GM03348 (cell line): ENCODE measurements at regions not wholly inside any gene's neighbourhood (a gene's known extent, or its start where the extent isn't known, plus 50 kb on each side); places are given as distances from the start of the nearest gene placed in this dataset.

Experiments
- DNase-seq: peaks from one replicate; pipeline ENCODE4 v3.0.0; 2012; ENCODE audit warnings: low spot score

DNA sequence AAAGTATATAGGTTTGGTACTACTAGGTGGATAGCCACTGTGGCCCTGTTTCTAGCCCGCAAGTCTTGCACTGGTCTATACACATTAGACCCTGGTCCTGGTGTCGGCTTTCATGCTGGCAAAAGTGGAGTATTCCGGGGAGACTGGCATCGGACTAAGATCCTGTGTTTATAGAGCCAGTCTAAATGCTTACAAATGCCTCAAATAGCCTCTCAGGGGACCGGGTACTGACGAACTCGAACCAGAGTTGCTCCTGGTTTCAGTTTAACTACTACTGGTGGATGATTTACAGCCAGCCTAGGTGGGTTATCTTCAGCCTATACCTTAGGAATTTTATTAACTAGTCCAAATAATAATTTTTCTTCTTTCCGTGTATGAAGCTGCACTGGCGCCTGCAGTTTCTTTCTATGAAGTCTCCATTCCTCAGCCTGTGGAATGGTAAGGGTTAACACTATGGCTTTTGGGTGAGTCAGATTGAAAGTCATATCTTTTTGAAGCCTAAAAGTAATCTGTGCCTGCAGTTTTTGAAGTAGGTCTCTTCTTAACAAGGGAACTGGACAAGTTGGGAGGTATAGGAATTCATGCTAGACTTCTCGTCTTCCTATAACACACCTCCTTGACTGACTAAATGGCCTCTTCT, 51.3 kb downstream of the OR10H4 start:
- no peak for DNase-seq

DNA sequence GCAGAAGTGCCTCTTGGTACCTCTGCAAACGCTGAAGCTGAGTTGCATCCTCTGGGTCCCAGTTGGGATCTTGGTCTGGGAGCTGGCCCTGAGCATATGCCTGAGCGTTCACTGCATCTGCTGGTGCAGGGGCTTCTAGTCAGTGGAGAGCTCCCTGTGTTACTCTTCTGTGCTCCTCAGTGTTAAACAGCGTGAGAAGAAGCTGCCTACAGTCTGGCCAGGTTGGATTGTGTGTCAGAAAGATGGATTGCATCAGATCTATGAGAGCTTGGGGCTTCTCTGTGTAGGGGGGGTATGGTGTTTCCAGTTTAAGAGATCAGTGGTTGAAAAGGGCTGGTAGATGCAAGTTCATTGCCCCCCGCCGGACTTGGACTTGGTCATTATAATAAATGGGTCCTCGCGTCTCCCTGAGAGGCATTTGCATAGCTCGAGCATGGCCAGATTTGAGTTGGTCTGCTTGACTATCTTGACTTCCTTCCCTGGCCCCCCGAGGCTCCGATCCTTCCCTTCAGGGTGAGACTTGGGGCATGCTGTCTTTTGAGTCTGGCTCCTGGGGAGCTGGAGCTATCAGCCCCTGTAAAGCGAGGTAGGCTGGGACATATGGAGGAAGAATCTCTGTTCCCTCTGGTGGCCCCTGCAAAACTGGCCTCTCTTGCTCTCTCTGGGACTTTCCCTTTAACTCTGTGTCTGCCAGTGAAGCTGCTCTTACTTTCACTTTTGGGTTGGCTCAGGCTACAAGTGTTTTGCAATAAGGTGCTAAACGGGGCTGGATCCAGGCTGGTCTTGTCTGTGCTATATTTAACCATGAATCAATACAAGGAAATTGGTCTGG, 52.9 kb downstream of the OR10H4 start:
- peak; percentile 53 for DNase-seq

DNA sequence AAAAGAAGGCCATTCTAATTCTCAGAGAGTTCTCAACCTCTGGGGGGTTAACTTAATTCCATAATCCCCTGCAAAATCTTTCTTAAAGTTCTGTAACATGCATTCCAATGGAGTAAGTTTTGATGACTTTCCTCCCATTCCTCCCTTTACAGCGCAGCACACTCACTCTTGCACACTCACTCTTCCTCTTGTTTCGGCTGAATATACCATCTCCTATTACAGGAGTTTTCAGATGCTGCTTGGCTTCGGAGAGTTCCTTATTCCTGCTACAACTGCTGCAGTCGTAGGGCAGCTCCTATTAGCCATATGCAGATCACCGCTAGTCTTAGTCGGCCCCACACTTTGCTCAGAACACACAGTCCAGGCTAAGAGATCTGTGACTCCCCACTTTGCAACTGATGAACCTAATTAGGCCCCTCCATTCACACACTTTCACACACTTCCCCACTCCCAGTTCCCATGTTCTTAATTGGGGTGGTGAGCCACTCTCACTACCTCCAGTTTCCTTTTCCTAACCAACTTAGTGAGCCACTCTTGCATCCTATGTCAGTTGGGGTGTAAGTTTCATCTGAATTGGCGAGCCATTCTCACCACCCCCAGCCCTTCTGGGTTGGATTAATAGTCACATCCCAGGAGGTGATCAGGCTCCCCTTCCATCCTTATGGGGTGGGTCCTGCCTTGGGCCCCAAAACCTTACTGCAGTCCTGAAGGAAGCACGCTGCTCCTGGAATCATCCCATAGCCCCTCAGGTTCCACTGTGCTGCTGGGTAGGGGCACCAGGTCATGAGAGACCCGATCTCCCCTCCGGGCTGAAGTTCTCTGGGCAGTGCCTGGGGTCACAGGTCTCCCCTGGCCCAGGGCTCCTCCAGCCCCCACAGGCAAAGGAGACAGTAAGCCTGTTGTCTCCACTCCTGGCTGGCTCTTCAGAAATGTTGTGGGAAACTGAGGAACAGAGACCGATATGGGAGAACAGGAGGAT, 53.9 kb downstream of the OR10H4 start:
- no peak for DNase-seq

DNA sequence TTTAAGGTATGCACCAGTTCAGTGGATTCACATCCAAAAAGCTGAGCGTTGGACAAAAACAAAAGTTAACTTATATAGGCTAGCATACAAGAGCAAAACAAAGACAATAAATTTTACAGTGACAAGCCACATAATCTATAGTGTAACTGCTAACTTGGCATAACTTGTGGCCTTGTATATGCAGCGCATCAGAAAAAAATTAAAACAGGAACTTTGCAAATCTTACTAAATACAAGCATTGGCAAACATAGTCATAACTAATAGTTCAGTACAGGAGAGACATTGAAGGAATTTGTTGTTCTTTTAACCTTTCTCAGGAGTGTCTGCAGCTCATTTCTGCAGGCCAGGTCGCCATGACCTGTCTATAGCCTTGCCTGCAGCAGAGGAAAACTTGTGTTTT, 54.6 kb downstream of the OR10H4 start:
- no peak for DNase-seq

DNA sequence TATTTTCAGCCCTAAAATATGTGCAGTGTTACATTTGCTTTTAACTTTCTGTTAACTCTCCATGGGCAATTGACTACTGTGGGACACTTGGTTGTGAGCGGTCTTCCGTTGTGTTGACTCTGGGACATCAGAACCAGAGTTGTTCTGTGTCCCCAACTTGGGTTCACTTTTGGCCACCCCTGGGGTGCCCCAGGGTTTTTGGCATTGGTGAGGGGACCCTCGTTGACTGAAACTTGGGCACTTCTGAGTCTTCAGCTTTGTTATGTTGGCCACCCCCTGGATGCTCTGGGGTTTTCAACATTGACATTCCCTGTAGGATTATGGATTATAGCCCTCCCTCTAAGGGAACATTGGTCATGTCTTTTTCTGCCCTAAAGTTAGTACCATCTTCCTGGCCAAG, 57.1 kb downstream of the OR10H4 start:
- DNase-seq = no peak

DNA sequence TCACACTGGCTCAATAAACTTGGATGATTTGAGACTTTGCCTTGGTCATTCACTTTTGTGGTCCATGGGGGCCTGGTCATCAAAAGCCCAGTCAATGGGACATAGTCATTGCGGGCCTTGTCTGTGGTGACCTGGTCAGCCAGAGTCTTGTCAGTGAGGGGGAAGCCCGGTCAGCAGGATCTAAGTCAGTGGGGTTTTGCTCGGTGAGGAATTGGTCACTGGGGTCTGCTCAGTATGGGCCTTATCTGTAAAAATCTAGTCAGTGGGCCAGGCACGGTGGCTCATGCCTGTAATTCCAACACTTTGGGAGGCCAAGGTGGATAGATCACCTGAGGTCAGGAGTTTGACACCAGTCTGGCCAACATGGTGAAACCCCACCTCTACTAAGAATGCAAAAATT, 63.7 kb upstream of the TPM4 start:
- DNase-seq = no peak

DNA sequence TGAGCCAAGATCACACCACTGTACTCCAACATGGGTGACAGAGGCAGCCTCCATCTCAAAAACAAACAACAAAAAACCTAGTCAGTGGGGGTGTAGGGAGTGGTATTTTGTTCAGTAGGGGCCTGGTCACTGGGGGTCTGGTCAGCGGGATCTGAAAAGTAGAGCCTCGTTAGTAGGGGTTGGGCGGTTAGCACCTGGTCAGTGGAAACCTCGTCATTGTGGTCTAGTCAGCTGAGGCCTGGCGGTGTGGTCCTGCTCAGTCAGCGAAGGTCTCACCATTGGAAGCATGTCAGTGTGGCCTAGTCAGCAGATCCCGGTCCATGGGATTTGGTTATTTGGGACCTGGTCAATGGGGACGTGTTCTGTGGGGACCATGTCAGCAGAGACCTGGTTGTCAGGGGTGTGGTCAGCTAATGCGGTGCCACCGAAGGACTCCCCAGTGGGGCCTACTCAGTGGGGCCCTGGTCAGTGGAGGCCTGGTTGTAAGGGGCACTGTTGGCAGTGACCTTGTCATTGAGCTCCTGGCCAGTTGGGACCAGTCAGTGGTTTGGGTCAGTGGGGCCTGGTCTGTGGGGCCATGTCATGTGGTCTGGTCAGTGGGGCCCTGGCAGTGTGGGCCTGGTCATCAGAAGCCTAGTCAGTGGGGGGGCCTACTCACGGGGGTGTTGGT, 63.0 kb upstream of the TPM4 start:
- DNase-seq = no peak

DNA sequence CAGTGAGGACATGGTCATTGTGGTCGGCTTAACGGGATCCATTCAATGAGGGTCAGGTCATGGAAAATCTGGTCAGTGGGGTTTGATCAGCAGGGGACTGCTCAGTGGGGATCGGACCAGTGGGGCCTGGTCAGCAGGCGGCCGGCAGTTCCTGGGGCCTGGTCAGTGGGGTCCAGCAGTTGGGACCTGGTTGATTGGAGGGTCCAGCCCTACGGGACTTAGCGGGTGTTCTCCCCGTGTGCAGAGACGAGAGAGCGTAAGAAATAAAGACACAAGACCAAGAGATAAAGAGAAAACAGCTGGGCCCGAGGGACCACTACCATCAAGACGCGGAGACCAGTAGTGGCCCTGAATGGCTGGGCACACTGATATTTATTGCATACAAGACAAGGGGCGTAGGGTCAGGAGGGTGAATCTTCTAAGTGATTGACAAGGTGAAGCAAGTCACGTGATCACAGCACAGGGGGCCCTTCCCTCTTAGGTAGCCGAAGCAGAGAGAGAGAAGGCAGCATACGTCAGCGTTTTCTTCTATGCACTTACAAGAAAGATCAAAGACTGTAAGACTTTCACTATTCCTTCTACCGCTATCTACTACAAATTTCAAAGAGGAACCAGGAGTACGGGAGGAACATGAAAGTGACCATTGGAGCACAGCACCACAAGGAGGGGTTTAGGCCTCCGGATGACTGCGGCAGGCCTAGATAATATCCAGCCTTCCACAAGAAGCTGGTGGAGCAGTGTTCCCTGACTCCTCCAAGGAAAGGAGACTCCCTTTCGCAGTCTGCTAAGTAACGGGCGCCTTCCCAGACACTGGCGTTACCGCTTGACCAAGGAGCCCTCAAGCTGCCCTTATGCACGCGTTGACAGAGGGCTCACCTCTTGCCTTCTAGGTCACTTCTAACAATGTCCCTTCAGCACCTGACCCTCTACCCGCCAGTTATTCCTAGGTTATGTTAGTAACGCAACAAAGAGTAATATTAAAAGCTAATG, 62.1 kb upstream of the TPM4 start:
- no peak for DNase-seq

DNA sequence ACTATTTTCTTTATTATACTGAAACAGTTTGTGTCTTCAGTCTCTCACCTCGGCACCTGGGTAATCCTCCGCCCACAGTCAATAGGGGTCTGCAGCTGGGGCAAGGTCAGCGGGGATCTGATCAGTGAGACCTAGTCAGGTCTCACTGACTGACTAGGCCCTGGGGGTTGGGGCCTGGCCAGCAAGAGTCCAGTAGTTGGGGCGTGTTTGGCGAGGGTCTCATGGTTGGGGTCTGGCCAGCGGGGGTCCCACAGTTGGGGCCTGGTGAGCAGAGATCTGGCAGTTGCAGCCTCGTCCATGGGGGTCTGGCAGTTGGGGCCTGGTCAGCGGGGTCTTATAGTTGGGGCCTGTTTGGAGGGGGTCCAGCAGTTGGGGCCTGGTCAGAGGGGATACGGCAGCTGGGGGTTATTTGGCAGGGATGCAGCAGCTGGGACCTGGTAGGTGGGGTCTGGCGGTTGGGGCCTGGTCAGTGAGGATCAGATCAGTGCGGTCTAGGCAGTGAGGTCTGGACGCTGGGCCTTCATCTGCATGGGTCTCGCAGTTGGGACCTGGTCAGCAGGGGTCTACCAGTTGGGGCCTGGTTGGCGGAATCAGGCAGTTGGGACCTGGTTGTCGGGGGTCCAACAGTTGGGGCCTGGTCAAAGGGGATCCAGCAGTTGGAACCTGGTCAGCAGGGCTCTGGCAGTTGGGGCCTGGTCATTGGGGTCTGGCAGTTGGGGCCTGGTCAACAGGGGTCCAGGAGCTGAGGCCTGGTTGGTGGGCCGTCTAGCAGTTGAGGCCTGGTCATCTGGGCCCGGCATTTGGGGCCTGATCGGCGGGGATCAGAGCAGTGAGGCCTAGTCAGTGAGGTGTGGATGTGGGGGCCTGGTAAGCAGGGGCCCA, 61.1 kb upstream of the TPM4 start:
- DNase-seq = no peak

DNA sequence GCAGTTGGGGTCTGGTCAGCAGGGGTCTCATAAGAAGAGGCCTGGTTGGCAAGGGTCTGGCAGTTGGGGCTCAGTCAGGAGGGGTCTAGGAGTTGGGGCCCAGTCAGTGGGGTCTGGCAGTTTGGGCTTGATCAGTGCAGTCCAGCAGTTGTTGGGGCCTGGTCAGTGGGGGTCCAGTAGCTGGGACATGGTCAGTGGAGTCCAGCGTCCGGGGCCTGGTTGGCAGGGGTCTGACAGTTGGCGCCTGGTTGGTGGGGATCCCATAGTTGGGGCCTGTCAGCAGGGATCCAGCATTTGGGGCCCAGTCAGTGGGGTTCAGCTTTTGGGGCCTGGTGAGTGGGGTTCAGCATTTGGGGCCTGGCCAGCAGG, 60.5 kb upstream of the TPM4 start:
- DNase-seq = no peak

DNA sequence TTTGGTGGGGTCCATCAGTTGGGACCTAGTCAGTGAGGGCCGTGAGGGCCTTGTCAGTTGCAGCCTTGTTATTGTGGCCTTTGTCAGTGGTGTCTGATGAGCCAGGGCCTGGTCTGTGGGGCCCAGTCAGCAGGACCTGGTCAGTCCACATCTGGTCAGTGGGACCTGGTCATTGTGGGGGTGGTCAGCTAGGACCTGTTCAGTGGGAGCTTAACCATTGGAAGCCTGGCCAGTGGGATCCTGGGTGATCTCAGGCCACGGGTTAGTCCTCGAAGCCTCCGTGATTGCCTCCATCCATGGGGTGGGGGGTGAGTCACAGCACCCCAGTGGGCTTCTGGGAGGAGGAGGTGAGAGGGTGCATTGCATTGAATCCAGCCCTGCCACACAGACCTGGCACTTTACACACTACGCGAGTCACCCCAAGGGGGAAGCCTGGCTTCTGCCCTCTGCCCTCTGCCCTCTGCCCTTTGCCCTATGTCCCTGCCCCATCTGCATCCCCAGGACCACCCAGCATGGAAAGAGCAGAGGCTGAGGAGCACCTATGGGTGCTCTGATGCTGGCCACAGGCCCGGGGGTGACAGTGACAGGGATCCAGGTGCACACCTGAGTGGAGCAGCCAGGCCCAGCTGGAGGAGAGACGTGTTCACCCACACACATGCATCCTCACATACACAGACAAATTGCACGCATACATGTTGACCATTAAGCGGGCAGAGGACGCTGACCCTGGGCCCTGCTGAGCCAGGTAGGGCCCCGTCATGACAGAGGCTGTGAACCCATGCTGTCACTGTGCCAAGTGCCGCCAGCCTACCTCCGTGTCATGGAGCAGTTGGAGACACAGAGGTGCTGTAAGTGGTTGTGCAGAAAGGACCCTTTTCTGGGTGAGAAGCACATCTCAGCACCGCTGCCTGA, 59.8 kb upstream of the TPM4 start:
- no peak for DNase-seq

DNA sequence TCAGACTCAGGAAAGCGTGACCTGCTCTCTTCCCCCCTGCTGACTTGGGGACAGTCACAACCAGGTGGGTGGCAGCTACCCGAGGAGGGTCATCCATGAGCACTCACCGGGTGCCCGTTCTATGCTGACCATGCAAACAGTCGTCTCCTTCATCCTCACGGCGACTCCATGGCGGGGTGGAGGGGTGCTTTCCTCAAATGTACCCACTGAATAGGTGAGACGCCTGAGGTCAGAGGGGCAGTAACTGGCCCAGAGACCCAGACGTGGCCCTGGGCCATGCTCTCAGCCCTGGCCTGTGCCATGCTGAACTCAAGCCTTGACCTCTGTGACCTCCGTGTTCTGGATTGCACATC, 59.2 kb upstream of the TPM4 start:
- DNase-seq = no peak

DNA sequence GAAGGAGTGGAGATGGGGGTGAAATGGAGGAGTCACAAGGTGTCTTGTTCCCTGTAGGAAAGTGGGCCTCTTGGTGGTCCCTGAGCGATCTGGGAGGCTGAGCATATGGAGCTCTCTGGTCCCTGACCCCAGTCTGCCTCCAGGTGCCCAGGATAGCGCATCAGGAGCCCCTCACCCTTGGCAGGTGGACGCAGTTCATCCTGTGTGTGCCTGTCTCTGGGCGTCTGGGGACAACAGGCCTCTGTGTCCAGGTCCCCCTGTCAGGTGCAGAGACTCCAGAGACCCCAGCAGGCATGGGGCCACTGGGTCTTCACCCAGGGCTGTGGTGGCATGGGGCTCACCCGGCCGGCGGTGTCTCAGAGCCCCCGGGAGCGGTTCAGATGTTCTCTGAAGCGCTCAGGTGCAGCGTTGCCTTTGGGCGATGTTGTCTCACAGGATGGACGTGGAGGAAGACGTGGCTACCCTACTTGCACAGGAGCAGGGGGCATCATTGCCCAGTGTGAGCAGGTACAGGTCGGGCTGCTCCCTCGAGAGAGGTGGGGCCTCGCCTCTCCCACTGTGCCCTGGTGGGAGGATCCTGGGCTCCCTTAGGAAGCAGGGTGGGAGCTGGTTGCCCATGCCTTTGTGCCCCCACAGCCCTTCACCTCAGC, 58.1 kb upstream of the TPM4 start:
- no peak for DNase-seq

DNA sequence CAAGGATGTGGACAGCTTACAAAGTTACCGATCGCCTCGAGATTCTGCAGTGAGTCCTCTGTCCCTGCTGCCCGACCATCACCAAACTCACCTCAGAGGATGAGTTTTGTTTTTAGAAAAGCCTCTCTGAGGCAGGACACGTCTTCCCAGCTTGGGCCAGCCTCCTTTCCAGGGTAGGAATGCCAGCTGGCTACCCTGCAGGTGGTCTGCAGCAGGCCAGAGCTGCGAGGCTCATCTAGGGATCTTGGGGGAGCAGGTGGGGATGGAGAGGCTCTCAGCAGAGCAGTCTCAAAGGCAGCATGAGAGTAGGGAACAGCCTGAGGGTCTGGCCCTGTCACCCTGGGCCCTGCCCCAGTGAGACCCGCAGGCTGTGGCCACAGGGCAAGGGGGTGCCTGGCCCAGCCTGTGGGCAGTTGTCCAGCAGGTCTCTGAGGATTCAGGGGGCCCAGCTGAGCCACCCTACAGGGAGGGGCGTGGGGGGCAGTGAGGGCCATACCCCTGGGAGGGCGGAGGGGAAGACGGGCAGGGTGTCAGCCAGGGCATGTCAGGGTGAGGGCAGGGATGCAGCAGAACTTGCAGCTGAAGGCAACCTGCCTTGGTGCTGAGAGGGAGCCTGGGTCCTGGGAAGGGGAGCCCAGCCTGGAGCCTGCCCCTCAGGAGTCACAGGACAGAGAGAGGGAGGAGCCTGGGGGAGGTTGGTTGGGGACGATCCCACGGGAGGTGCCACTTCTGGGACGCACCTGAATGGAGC, 57.3 kb upstream of the TPM4 start:
- no peak for DNase-seq

DNA sequence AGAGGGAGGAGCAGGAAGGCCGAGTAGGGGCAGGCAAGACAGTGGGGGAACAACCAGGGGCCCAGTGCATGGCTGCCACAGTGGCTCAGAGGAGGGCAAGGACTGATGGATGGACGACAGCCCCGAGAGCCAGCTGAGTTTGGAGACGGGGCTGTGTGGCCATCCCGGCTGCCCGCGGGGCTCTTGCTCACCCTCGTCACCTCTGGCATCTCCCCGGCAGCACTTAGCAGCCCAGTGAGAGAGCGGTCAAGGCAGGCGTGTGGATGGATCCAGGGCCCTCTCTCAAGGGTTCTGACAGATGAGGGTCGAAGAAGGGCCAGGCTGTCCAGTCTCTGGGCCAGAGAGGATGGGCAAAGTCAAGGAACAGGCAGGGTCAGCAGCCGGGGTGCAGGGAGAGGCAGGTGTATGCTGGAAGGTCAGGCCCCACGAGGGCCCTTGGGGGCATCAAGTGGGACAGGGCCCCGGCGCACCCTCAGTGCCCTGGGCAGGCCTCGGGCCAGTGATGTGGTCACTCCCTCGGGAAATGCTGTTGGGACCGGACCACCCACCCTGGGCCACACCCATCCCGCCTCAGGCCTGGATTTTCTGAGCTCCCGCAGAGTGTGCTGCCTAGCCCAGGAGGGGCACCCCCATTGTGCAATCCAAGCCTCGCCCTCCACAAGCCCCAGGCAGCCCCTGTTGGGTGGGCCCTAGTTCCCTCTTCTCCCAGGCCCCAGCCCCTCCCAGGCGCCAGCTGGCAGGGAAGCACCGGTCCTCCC, 56.4 kb upstream of the TPM4 start:
- DNase-seq = no peak

DNA sequence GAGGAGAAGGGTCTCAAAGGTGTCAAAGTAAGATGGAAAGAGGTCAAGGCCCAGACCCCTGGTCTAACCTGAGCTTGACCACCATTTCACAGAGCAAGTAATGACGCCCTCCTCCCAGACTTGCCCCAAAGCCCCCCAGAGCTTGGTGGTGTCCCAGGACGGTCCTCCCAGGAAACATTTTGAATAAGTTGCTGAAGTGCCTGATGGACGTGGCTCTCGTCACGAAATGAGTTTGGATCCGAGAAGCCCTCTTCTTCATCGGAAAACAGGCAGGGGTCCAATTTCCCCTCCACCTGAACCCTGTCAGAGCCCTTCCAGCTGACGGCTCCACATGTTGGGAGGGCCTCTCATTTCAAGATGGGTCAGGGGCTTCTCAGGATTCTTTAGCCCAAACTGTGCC, 54.5 kb upstream of the TPM4 start:
- no peak for DNase-seq

DNA sequence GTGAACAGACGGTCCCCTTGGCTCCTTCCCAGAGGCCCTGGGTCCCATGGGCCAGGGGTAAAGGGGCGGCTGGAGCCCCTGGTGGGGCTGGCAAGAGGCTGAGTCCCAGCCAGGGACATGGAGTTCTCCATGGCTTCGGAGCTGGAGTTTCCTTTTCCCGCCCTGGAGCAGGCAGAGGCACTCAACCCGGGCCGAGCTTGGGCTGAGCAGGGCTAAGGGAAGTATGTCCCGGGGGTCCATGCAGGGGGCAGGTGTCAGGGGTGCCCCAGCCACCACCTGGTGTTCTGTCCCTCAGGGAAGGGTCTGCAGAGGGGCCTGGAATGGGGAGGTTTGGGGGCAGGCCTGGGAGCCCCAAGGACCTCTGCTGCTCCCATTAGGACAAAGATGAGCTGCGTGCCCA, 54.0 kb upstream of the TPM4 start:
- no peak for DNase-seq
